ENCODE measurements at regions not wholly inside any gene's neighbourhood (a gene's known extent, or its start where the extent isn't known, plus 50 kb on each side); places are given as distances from the start of the nearest gene placed in this dataset.

GRCh38 chr16:13448346-13448745, 471.6 kb upstream of the ERCC4 start:
- in situ Hi-C loops (cut with MboI) (no loop called here), intact Hi-C loops (cut with micrococcal nuclease; ENCODE audit: unreplicated experiment) (no loop called here)
- ChIA-PET SMC1A (ENCODE audit: uncharacterized antibody, unreplicated experiment) (interaction anchor here (0.9 kb wide), 1 partner anchor 10 kb away, joined by 3 read pairs; no protein-coding TSS in a partner anchor), RAD21 (ENCODE audit: unreplicated experiment) (interaction anchor here (0.6 to 1.2 kb wide), 5 partner anchors 10 to 319 kb away, joined by 3 to 6 read pairs (median 3); no protein-coding TSS in a partner anchor), POLR2A (no interaction called here), CTCF (interaction anchor here (0.8 to 1.7 kb wide), 2 partner anchors 10 to 550 kb away, joined by 3 to 9 read pairs; no protein-coding TSS in a partner anchor)
- no peak for DNase-seq (ENCODE audit: low read depth, low spot score)
- Histone ChIP-seq H2AFZ (ENCODE audit: control insufficient read depth, low read depth, low read length) (no peak overlapping the region), H3K4me1 (ENCODE audit: control insufficient read depth, insufficient read depth, low read length) (no peaks in the 10 kb centered on the region), H3K4me2 (ENCODE audit: control insufficient read depth, insufficient read depth) (no peak overlapping the region), H3K9me3 (replicated peaks; ENCODE audit: control insufficient read depth, insufficient read depth, low read length) (no peaks in the 10 kb centered on the region; the same call in 2 of the 3 replicates), H3K9ac (ENCODE audit: control insufficient read depth, insufficient read depth, low read length) (no peak overlapping the region), H4K20me1 (ENCODE audit: control insufficient read depth, insufficient read depth) (no peaks in the 10 kb centered on the region), H3K36me3 (ENCODE audit: control insufficient read depth in 2 of 2, insufficient read depth in 2 of 2, low read length in 1 of 2) (no peaks in the 10 kb centered on the region), H3K4me3 (no peak overlapping the region), H3K27ac (ENCODE audit: control insufficient read depth, insufficient read depth) (no peak overlapping the region), H3K27me3 (replicated peaks in 1 of 2; ENCODE audit: control insufficient read depth in 2 of 2, insufficient read depth in 2 of 2, low read length in 1 of 2) (no peaks in the 10 kb centered on the region), H3K79me2 (ENCODE audit: control insufficient read depth, insufficient read depth, low read length) (no peaks in the 10 kb centered on the region)
- no peak for ATAC-seq
- WGBS (ENCODE audit: insufficient coverage, insufficient replicate concordance, low lambda C conversion rate, missing lambda C conversion rate): 58% methylated on average over 4 of the region's 4 CpGs
- no TSS peak for BruUV-seq (replicated peaks)
- FAIRE-seq: no peak
- no peak for TF ChIP-seq STAT3 (IDR thresholded peaks at IDR 0.05; ENCODE audit: low read depth, low read length)
- no peak for TF ChIP-seq MEF2A (IDR thresholded peaks at IDR 0.05; ENCODE audit: insufficient read depth, low read depth, low read length)
- no peak for TF ChIP-seq NFYA (IDR thresholded peaks at IDR 0.05; ENCODE audit: borderline replicate concordance, low read depth, low read length)
- no peak for TF ChIP-seq ZSCAN29 (IDR thresholded peaks at IDR 0.05)
- no peak for TF ChIP-seq NR2C1 (IDR thresholded peaks at IDR 0.05)
- no peak for TF ChIP-seq PML (IDR thresholded peaks at IDR 0.05; ENCODE audit: low read length)
- no peak for TF ChIP-seq USF1 (IDR thresholded peaks at IDR 0.05; ENCODE audit: borderline replicate concordance, extremely low read length, insufficient read depth, low read depth, low read length)
- no peak for TF ChIP-seq ZNF207 (IDR thresholded peaks at IDR 0.05; ENCODE audit: borderline replicate concordance)
- no peak for TF ChIP-seq CTCF (IDR thresholded peaks at IDR 0.05 in 2 of 3, conservative IDR thresholded peaks at IDR 0.05 in 1 of 3; ENCODE audit: control insufficient read depth in 2 of 3, extremely low read depth in 1 of 3, insufficient read depth in 1 of 3, low read depth in 3 of 3, low read length in 3 of 3)
- TF ChIP-seq POLR2AphosphoS5 (IDR thresholded peaks at IDR 0.05; ENCODE audit: low read length): no peak
- TF ChIP-seq CREM (IDR thresholded peaks at IDR 0.05; ENCODE audit: low read depth): no peak
- no peak for TF ChIP-seq EZH2 (IDR thresholded peaks at IDR 0.05; ENCODE audit: borderline replicate concordance, control insufficient read depth, low read depth, low read length)
- no peak for TF ChIP-seq HSF1 (IDR thresholded peaks at IDR 0.05; ENCODE audit: low read depth, low read length)
- TF ChIP-seq KAT2A (conservative IDR thresholded peaks at IDR 0.05; ENCODE audit: control insufficient read depth, low read depth, low read length): no peak
- no peak for TF ChIP-seq RUNX3 (IDR thresholded peaks at IDR 0.05; ENCODE audit: low read length)
- TF ChIP-seq E2F4 (IDR thresholded peaks at IDR 0.05; ENCODE audit: low read depth, low read length): no peak
- no peak for TF ChIP-seq SKIL (IDR thresholded peaks at IDR 0.05; ENCODE audit: low read depth, poor library complexity, severe bottlenecking)
- no peak for TF ChIP-seq LARP7 (IDR thresholded peaks at IDR 0.05)
